Loucy (cell line): ENCODE measurements at regions not wholly inside any gene's neighbourhood (a gene's known extent, or its start where the extent isn't known, plus 50 kb on each side); places are given as distances from the start of the nearest gene placed in this dataset.

Experiments
- CTCF ChIP-seq: fragments of 200-600 bp; sonication (generic); conservative IDR thresholded peaks from 2 replicates; pipeline ENCODE4 v1.5.1; 2014; ENCODE audit warnings: mild to moderate bottlenecking, antibody characterized with exemption, low read length
- EZH2phosphoT487 ChIP-seq: fragments of 200-600 bp; IDR thresholded peaks from 2 replicates; pipeline ENCODE4 v1.6.1; 2018; ENCODE audit warnings: antibody characterized with exemption, mild to moderate bottlenecking, moderate library complexity, borderline replicate concordance

GRCh38 chr6:132131758-132132157, 180.6 kb upstream of the CCN2 start:
- TF ChIP-seq CTCF (no peak), EZH2phosphoT487 (no peak)
